Common myeloid progenitor, CD34-positive (primary cell): ENCODE measurements at regions not wholly inside any gene's neighbourhood (a gene's known extent, or its start where the extent isn't known, plus 50 kb on each side); places are given as distances from the start of the nearest gene placed in this dataset.

Experiments
- CTCF ChIA-PET: fragments of 350-600 bp; sonication (Branson Sonifier 250); formaldehyde crosslinking; loops from one replicate; lab custom pipeline; 2021; ENCODE audit warnings: antibody characterized with exemption; lab: Charles Lee
- POLR2A ChIA-PET: fragments of 350-600 bp; sonication (Branson Sonifier 250); formaldehyde crosslinking; loops from one replicate; lab custom pipeline; 2021; ENCODE audit warnings: antibody characterized with exemption; lab: Charles Lee
- DNase-seq, 3 donors: peaks; one replicate each; pipeline versions ENCODE4 v3.0.0 to v3.0.0-alpha.2; 2013
- H3K27ac ChIP-seq, 2 experiments: 1 replicate in 1 of 2; 2 replicates in 1 of 2; pipeline ENCODE4 v1.7.0; 2013; ENCODE audit warnings: inconsistent platforms in 2 of 2, low read length in 2 of 2, mild to moderate bottlenecking in 2 of 2, low read depth in 1 of 2, moderate library complexity in 1 of 2; ENCODE audit not compliant: severe bottlenecking in 2 of 2, insufficient read depth in 1 of 2, poor library complexity in 1 of 2
- H3K27me3 ChIP-seq, 5 experiments: replicated peaks in 2 of 5; 1 replicate in 3 of 5; 2 replicates in 2 of 5; pipeline versions ENCODE4 v1.6.1 to v1.7.0; 2013; ENCODE audit warnings: low read length in 4 of 5, mild to moderate bottlenecking in 2 of 5, moderate library complexity in 2 of 5, inconsistent platforms in 1 of 5; ENCODE audit not compliant: insufficient read depth in 5 of 5, control insufficient read depth in 4 of 5
- H3K36me3 ChIP-seq, 4 experiments: 1 replicate in 2 of 4; 2 replicates in 2 of 4; pipeline versions ENCODE4 v1.6.1 to v1.7.0; 2013; ENCODE audit warnings: low read length in 3 of 4, control low read depth in 1 of 4, mild to moderate bottlenecking in 1 of 4; ENCODE audit not compliant: control insufficient read depth in 4 of 4, insufficient read depth in 4 of 4
- H3K4me1 ChIP-seq, 4 experiments: 1 replicate in 3 of 4; 2 replicates in 1 of 4; pipeline versions ENCODE4 v1.6.1 to v1.7.1; 2013; ENCODE audit warnings: low read length in 3 of 4, mild to moderate bottlenecking in 3 of 4, control low read depth in 1 of 4, inconsistent platforms in 1 of 4, moderate library complexity in 1 of 4; ENCODE audit not compliant: control insufficient read depth in 4 of 4, insufficient read depth in 4 of 4; ENCODE audit errors: control extremely low read depth in 1 of 4
- H3K4me3 ChIP-seq, 7 experiments: 1 replicate in 4 of 7; 2 replicates in 3 of 7; pipeline versions ENCODE4 v1.5.1 to v1.7.0; 2013; ENCODE audit warnings: mild to moderate bottlenecking in 7 of 7, low read length in 6 of 7, moderate library complexity in 6 of 7, inconsistent platforms in 2 of 7, low read depth in 2 of 7, control low read depth in 1 of 7; ENCODE audit not compliant: insufficient read depth in 4 of 7, control insufficient read depth in 1 of 7; ENCODE audit errors: extremely low read depth in 1 of 7
- H3K9me3 ChIP-seq, 5 experiments: 1 replicate in 4 of 5; 2 replicates in 1 of 5; pipeline versions ENCODE4 v1.6.1 to v1.7.1; 2013; ENCODE audit warnings: low read length in 4 of 5, mild to moderate bottlenecking in 2 of 5, inconsistent platforms in 1 of 5, low read depth in 1 of 5, moderate library complexity in 1 of 5; ENCODE audit not compliant: control insufficient read depth in 4 of 5, insufficient read depth in 2 of 5; ENCODE audit errors: control extremely low read depth in 1 of 5
- WGBS: methylation state at CpG from one replicate; pipeline ENCODE4 v1.1.5; 2013; ENCODE audit not compliant: insufficient coverage; 5-methylcytosine and 5-hydroxymethylcytosine counted together

GRCh38 chr4:180134091-180134866, 2108.9 kb upstream of the TENM3 start:
- DNase-seq = peak; percentile 15 to 78 (median 61)
- H3K9me3 ChIP-seq = no peaks in the 10 kb centered on the region
- H3K36me3 ChIP-seq = no peaks in the 10 kb centered on the region
- WGBS = 0% methylated on average over 5 of the region's 11 CpGs
- CTCF ChIA-PET = no interaction called here
- peak overlapping the region in 6 of 7 experiments; percentile 25 to 74 (median 60) for H3K4me3 ChIP-seq
- no peaks in the 10 kb centered on the region for H3K27me3 ChIP-seq
- H3K27ac ChIP-seq = peak overlapping the region in 1 of 2 experiments; percentile 12
- POLR2A ChIA-PET = no interaction called here
- peaks cover 0 to 10% (median 6%) of the 10 kb centered on the region in 4 experiments for H3K4me1 ChIP-seq

- ChIA-PET POLR2A (no interaction called here), CTCF (no interaction called here)
- Histone ChIP-seq H3K27me3 (no peaks in the 10 kb centered on the region), H3K4me1 (no peaks in the 10 kb centered on the region), H3K36me3 (no peaks in the 10 kb centered on the region), H3K27ac (no peak overlapping the region), H3K4me3 (no peak overlapping the region), H3K9me3 (no peaks in the 10 kb centered on the region)
- DNase-seq = no peak
- WGBS = no CpG with 5 or more reads among the region's 3 CpGs
These were observed 2101.5 kb upstream of the TENM3 start for GRCh38 chr4:180141734-180142133.

- DNase-seq = no peak
- H3K4me3 ChIP-seq = no peak overlapping the region
- no peaks in the 10 kb centered on the region for H3K36me3 ChIP-seq
- WGBS = 100% methylated on average over 2 of the region's 2 CpGs
- ChIA-PET CTCF (interaction anchor here (1.2 kb wide), 1 partner anchor 31 kb away, joined by 3 read pairs; no protein-coding TSS in a partner anchor), POLR2A (no interaction called here)
- no peak overlapping the region for H3K27ac ChIP-seq
- H3K27me3 ChIP-seq = no peaks in the 10 kb centered on the region
- H3K9me3 ChIP-seq = no peaks in the 10 kb centered on the region
- no peaks in the 10 kb centered on the region for H3K4me1 ChIP-seq
These were observed 2094.5 kb upstream of the TENM3 start for GRCh38 chr4:180148737-180149136.

- peak; percentile 2 to 27 (median 21) for DNase-seq
- no CpG with 5 or more reads among the region's 3 CpGs for WGBS
- ChIA-PET CTCF (interaction anchor here (0.6 to 1.9 kb wide), 3 partner anchors 8 to 434 kb away, joined by 4 to 6 read pairs (median 4); no protein-coding TSS in a partner anchor), POLR2A (no interaction called here)
- Histone ChIP-seq H3K36me3 (no peaks in the 10 kb centered on the region), H3K27me3 (no peaks in the 10 kb centered on the region), H3K27ac (no peak overlapping the region), H3K9me3 (no peaks in the 10 kb centered on the region), H3K4me1 (no peaks in the 10 kb centered on the region), H3K4me3 (no peak overlapping the region)
These were observed 2092.4 kb upstream of the TENM3 start for GRCh38 chr4:180150818-180151217.

- Histone ChIP-seq H3K36me3 (no peaks in the 10 kb centered on the region), H3K27ac (no peak overlapping the region), H3K4me1 (no peaks in the 10 kb centered on the region), H3K9me3 (no peaks in the 10 kb centered on the region), H3K27me3 (no peaks in the 10 kb centered on the region), H3K4me3 (no peak overlapping the region)
- DNase-seq = no peak
- 100% methylated on average over 1 of the region's 3 CpGs for WGBS
- POLR2A ChIA-PET = no interaction called here
- CTCF ChIA-PET = no interaction called here
These were observed 2090.4 kb upstream of the TENM3 start for GRCh38 chr4:180152831-180153230.

GRCh38 chr4:180153587-180153986, 2089.6 kb upstream of the TENM3 start:
- no peaks in the 10 kb centered on the region for H3K4me1 ChIP-seq
- no peaks in the 10 kb centered on the region for H3K27me3 ChIP-seq
- POLR2A ChIA-PET = no interaction called here
- no peak overlapping the region for H3K27ac ChIP-seq
- no peaks in the 10 kb centered on the region for H3K36me3 ChIP-seq
- 90% methylated on average over 2 of the region's 5 CpGs for WGBS
- no peak overlapping the region for H3K4me3 ChIP-seq
- no peak for DNase-seq
- CTCF ChIA-PET = no interaction called here
- no peaks in the 10 kb centered on the region for H3K9me3 ChIP-seq

GRCh38 chr4:180156684-180157083, 2086.5 kb upstream of the TENM3 start:
- no peak overlapping the region for H3K4me3 ChIP-seq
- WGBS = no CpG with 5 or more reads among the region's 1 CpG
- H3K27me3 ChIP-seq = no peaks in the 10 kb centered on the region
- H3K36me3 ChIP-seq = no peaks in the 10 kb centered on the region
- peak in 2 of 3 donors; percentile 4 to 10 for DNase-seq
- H3K4me1 ChIP-seq = no peaks in the 10 kb centered on the region
- CTCF ChIA-PET = no interaction called here
- no peaks in the 10 kb centered on the region for H3K9me3 ChIP-seq
- no peak overlapping the region for H3K27ac ChIP-seq
- POLR2A ChIA-PET = no interaction called here
